HG02642 (cell line): ENCODE measurements at regions not wholly inside any gene's neighbourhood (a gene's known extent, or its start where the extent isn't known, plus 50 kb on each side); places are given as distances from the start of the nearest gene placed in this dataset.

Experiments used
- ATAC-seq: cut with Tn5 transposase; IDR thresholded peaks from one replicate; pipeline ENCODE4 v1.9.1; 2021; ENCODE audit warnings: mild to moderate bottlenecking; ENCODE audit not compliant: unreplicated experiment, poor library complexity

GRCh38 chr6:133746417-133746770 lies 142.5 kb upstream of the TCF21 start:
- no peak for ATAC-seq

- ATAC-seq = no peak
Observed at GRCh38 chr6:133748628-133749027, 140.3 kb upstream of the TCF21 start.

- ATAC-seq = no peak
Observed at GRCh38 chr6:133749427-133749826, 139.5 kb upstream of the TCF21 start.

GRCh38 chr6:133752129-133752528 lies 136.8 kb upstream of the TCF21 start:
- no peak for ATAC-seq

GRCh38 chr6:133753756-133754155 lies 135.2 kb upstream of the TCF21 start:
- no peak for ATAC-seq

- ATAC-seq = no peak
Observed at GRCh38 chr6:133754298-133754697, 134.6 kb upstream of the TCF21 start.

GRCh38 chr6:133756078-133756695 lies 132.7 kb upstream of the TCF21 start:
- ATAC-seq = no peak

GRCh38 chr6:133757335-133757734 lies 131.6 kb upstream of the TCF21 start:
- no peak for ATAC-seq

GRCh38 chr6:133758815-133759335 lies 130.0 kb upstream of the TCF21 start:
- ATAC-seq = no peak

GRCh38 chr6:133759524-133759923 lies 129.4 kb upstream of the TCF21 start:
- no peak for ATAC-seq

- ATAC-seq = no peak
Observed at GRCh38 chr6:133761706-133762105, 127.2 kb upstream of the TCF21 start.

GRCh38 chr6:133764008-133764753 lies 124.7 kb upstream of the TCF21 start:
- no peak for ATAC-seq

GRCh38 chr6:133764754-133765208 lies 124.1 kb upstream of the TCF21 start:
- no peak for ATAC-seq

- no peak for ATAC-seq
Observed at GRCh38 chr6:133767357-133767970, 121.4 kb upstream of the TCF21 start.

- no peak for ATAC-seq
Observed at GRCh38 chr6:133768656-133769295, 120.1 kb upstream of the TCF21 start.

- no peak for ATAC-seq
Observed at GRCh38 chr6:133769463-133769862, 119.5 kb upstream of the TCF21 start.

GRCh38 chr6:133772567-133772966 lies 116.3 kb upstream of the TCF21 start:
- ATAC-seq = no peak

GRCh38 chr6:133773776-133774175 lies 115.1 kb upstream of the TCF21 start:
- ATAC-seq = no peak

- ATAC-seq = no peak
Observed at GRCh38 chr6:133774356-133774755, 114.6 kb upstream of the TCF21 start.

- ATAC-seq = no peak
Observed at GRCh38 chr6:133778414-133779130, 110.3 kb upstream of the TCF21 start.
